Progenitor cell of endocrine pancreas (in vitro differentiated cells): ENCODE measurements at regions not wholly inside any gene's neighbourhood (a gene's known extent, or its start where the extent isn't known, plus 50 kb on each side); places are given as distances from the start of the nearest gene placed in this dataset.

Experiments
- DNase-seq: peaks from one replicate; pipeline ENCODE4 v3.0.0; 2021; ENCODE audit warnings: low spot score; ENCODE audit not compliant: unreplicated experiment
- H3K27ac Mint-ChIP-seq: 2 replicates; pipeline ENCODE4 v1.8.0; 2021; ENCODE audit warnings: mild to moderate bottlenecking, moderate library complexity, mixed read lengths
- H3K27me3 Mint-ChIP-seq: 2 replicates; pipeline ENCODE4 v1.8.0; 2021; ENCODE audit warnings: mixed read lengths
- H3K36me3 Mint-ChIP-seq: 2 replicates; pipeline ENCODE4 v1.8.0; 2022; ENCODE audit warnings: mixed read lengths; ENCODE audit not compliant: insufficient read depth
- H3K4me1 Mint-ChIP-seq: 2 replicates; pipeline ENCODE4 v1.8.0; 2021; ENCODE audit warnings: low read depth, mixed read lengths
- H3K4me3 Mint-ChIP-seq: 2 replicates; pipeline ENCODE4 v1.8.0; 2021; ENCODE audit warnings: low read depth, mild to moderate bottlenecking, moderate library complexity, mixed read lengths
- H3K9me3 Mint-ChIP-seq: 2 replicates; pipeline ENCODE4 v1.8.0; 2021; ENCODE audit warnings: low read depth, mixed read lengths
- CTCF ChIP-seq: fragments of 200-600 bp; sonication (generic); IDR thresholded peaks from one replicate; pipeline ENCODE4 v1.5.0; 2021; ENCODE audit warnings: antibody characterized with exemption, mild to moderate bottlenecking; ENCODE audit not compliant: unreplicated experiment

- no peaks in the 10 kb centered on the region for H3K9me3 Mint-ChIP-seq
- no peaks in the 10 kb centered on the region for H3K27me3 Mint-ChIP-seq
- no peak for DNase-seq
- H3K4me3 Mint-ChIP-seq, result no peak overlapping the region
- TF ChIP-seq CTCF, result no peak
- no peaks in the 10 kb centered on the region for H3K36me3 Mint-ChIP-seq
- H3K4me1 Mint-ChIP-seq, result peaks cover 11% of the 10 kb centered on the region
- H3K27ac Mint-ChIP-seq, result no peak overlapping the region
Measured at GRCh38 chr20:11445891-11446290, 471.8 kb upstream of the BTBD3 start.

- H3K4me1 Mint-ChIP-seq, result peaks cover 13% of the 10 kb centered on the region
- no peaks in the 10 kb centered on the region for H3K9me3 Mint-ChIP-seq
- H3K27ac Mint-ChIP-seq, result no peak overlapping the region
- DNase-seq, result no peak
- no peaks in the 10 kb centered on the region for H3K27me3 Mint-ChIP-seq
- no peaks in the 10 kb centered on the region for H3K36me3 Mint-ChIP-seq
- no peak overlapping the region for H3K4me3 Mint-ChIP-seq
- no peak for TF ChIP-seq CTCF
Measured at GRCh38 chr20:11447371-11448100, 470.2 kb upstream of the BTBD3 start.

GRCh38 chr20:11448554-11448953 lies 469.1 kb upstream of the BTBD3 start:
- Mint-ChIP-seq H3K9me3 (no peaks in the 10 kb centered on the region), H3K4me1 (peaks cover 9% of the 10 kb centered on the region), H3K4me3 (no peak overlapping the region), H3K36me3 (no peaks in the 10 kb centered on the region), H3K27me3 (no peaks in the 10 kb centered on the region), H3K27ac (no peak overlapping the region)
- DNase-seq, result no peak
- no peak for TF ChIP-seq CTCF

GRCh38 chr20:11451793-11452291 lies 465.9 kb upstream of the BTBD3 start:
- no peaks in the 10 kb centered on the region for H3K27me3 Mint-ChIP-seq
- no peak overlapping the region for H3K4me3 Mint-ChIP-seq
- DNase-seq, result no peak
- TF ChIP-seq CTCF, result no peak
- no peaks in the 10 kb centered on the region for H3K9me3 Mint-ChIP-seq
- H3K36me3 Mint-ChIP-seq, result no peaks in the 10 kb centered on the region
- no peak overlapping the region for H3K27ac Mint-ChIP-seq
- peaks cover 15% of the 10 kb centered on the region for H3K4me1 Mint-ChIP-seq

- DNase-seq, result no peak
- TF ChIP-seq CTCF, result no peak
- Mint-ChIP-seq H3K27ac (no peak overlapping the region), H3K27me3 (no peaks in the 10 kb centered on the region), H3K36me3 (no peaks in the 10 kb centered on the region), H3K4me1 (peaks cover 15% of the 10 kb centered on the region), H3K9me3 (no peaks in the 10 kb centered on the region), H3K4me3 (no peak overlapping the region)
Measured at GRCh38 chr20:11452326-11452725, 465.4 kb upstream of the BTBD3 start.
